HG03378 (cell line): ENCODE measurements at regions not wholly inside any gene's neighbourhood (a gene's known extent, or its start where the extent isn't known, plus 50 kb on each side); places are given as distances from the start of the nearest gene placed in this dataset.
A peak's percentile ranks its signal among the peaks of the same experiment; 100 is the strongest.
"Not testable (repeated sequence)": the region's sequence is repeated elsewhere in the genome, so short reads cannot be mapped to it uniquely, and the experiment has no call there.

Source experiments
- ATAC-seq: cut with Tn5 transposase; IDR thresholded peaks from one replicate; pipeline ENCODE4 v1.9.1; 2021; ENCODE audit warnings: mild to moderate bottlenecking, moderate library complexity; ENCODE audit not compliant: unreplicated experiment

GRCh38 chr1:143905214-143906179 is 66.3 kb downstream of the FAM72C start:
- not testable (repeated sequence) for ATAC-seq

- ATAC-seq = not testable (repeated sequence)
These were observed 67.2 kb downstream of the FAM72C start for GRCh38 chr1:143904622-143904979.

DNA sequence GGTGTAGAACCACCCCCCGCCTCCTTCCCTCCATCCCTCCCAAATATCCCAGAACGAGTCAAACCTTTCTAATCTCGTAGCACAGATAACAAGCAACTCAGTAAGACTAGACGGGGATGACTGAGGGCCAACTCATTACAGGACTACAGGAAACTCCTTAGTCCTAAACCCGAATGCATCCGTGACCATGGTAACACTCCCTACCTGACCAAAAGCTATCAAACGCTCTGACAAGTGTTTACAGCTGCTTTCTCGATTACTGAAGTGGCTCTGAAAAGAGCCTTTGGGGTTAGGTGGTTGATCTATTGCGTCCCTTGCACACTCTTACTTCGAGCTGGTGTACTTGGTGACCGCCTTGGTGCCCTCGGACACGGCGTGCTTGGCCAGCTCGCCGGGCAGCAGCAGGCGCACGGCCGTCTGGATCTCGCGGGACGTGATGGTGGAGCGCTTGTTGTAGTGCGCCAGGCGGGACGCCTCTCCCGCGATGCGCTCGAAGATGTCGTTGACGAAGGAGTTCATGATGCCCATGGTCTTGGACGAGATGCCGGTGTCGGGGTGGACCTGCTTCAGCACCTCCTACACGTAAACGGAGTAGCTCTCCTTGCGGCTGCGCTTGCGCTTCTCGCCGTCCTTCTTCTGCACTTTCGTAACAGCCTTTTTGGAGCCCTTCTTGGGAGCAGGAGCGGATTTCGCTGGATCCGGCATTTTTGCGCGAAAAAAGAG is 67.7 kb downstream of the FAM72C start:
- ATAC-seq = not testable (repeated sequence)

DNA sequence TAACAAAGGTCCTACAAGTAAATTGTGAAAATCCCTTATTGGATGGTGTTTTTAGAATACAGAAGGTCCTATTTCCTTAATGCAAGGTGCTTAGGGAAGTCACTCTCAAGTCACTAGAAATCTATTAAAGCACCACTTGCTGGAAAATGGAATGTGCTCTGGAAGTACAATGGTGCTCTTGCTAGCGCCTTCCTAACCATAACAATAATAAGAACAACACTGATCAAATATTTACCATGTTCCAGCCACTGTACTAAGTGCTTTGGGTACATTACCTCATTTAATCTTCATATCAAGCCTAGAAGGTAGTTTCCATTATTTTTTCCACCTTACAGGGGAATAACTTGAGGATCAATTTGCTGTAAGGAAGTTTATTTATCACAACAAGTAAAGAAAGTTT is 75.4 kb downstream of the FAM72C start:
- ATAC-seq = not testable (repeated sequence)

DNA sequence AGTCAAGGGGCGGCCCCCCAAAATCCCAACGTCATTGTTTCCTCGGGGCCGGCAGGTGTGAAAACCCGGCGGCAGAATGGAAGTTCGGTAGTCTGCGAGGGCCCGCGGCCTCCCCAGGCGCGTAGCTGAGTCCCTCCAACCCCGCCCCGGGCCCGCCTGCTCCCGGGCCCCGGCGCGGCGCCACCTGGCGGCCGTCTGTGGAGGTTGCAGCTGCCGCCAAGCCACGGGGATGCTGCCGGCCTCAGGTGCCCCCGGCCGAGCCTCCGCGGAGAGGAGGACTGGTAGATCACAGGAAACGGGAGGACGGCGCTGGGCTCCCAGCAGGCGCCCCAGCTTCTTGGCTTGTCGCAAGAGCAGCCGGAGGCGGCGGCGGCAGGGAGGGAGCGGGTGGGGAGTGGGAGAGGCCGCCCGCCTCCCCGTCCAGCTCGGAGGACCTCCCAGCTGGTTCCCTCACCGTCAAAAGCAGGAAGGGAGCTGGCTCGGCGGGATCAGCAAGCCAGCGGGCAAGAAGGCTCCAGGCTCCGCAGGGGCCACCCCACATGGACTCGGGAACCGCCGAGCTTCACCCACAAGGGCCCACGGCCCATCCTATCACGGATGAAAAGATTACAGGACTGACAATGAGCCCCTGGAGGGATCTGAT is 86.7 kb downstream of the FAM72C start:
- ATAC-seq = peak; percentile 50

- ATAC-seq = peak; percentile 69
These were observed 87.3 kb downstream of the FAM72C start for GRCh38 chr1:143884532-143884931.

- ATAC-seq = not testable (repeated sequence)
These were observed 91.8 kb downstream of the FAM72C start for GRCh38 chr1:143879757-143880536.

DNA sequence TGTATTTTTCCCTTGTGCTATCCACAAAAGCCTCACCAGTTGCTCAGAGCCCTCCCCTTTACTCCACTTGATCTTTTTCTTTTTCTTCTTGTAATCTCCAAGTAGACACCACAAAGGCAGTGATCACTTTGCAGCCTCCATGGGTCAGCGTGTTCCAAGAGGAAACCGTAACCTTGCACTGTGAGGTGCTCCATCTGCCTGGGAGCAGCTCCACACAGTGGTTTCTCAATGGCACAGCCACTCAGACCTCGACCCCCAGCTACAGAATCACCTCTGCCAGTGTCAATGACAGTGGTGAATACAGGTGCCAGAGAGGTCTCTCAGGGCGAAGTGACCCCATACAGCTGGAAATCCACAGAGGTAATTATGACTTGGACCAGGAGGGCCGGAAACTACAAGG is 95.8 kb downstream of the FAM72C start:
- not testable (repeated sequence) for ATAC-seq

- not testable (repeated sequence) for ATAC-seq
These were observed 97.2 kb downstream of the FAM72C start for GRCh38 chr1:143874625-143875024.

DNA sequence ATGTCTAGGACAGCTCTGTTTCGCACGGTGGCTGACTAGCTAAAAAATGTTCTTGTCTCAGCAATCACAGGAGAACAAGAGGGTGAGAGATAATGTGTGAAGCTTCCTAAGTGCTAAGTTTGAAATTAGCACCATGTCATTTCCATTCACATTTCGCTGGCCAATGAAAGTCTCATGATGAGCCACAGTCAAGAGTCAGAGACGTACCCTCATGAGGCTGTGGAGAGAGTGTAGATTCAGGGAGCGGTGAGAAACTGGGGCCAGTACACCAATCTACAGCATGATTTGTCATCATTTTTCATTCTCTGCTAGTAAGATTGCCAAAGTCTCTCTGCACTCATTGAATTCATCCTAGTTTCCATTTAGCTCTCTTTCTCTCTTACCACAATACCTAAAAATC is 98.1 kb downstream of the FAM72C start:
- ATAC-seq = not testable (repeated sequence)

GRCh38 chr1:143870388-143870787 is 101.4 kb downstream of the FAM72C start:
- not testable (repeated sequence) for ATAC-seq

DNA sequence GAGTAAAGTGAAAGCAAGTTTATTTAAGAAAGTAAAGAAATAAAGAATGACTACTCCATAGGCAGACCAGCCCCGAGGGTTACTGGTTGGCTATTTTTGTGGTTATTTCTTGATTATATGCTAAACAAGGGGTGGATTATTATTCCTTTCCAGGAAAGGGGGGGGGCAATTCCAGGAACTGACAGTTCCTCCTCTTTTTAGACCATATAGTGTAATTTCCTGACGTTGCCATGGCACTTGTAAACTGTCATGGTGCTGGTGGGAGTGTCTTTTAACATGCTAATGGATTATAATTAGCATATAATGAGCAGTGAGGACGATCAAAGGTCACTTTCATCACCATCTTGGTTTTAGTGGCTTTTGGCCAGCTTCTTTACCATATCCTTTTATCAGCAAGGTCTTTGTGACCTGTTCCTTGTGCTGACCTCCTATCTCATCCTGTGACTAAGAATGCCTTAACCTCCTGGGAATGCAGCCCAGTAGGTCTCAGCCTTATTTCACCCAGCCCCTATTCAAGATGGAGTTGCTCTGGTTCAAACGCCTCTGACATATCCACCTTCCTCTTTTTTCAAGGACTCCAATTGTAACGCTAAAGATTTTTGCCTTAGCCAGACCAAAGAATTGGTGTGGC is 104.1 kb downstream of the FAM72C start:
- not testable (repeated sequence) for ATAC-seq

DNA sequence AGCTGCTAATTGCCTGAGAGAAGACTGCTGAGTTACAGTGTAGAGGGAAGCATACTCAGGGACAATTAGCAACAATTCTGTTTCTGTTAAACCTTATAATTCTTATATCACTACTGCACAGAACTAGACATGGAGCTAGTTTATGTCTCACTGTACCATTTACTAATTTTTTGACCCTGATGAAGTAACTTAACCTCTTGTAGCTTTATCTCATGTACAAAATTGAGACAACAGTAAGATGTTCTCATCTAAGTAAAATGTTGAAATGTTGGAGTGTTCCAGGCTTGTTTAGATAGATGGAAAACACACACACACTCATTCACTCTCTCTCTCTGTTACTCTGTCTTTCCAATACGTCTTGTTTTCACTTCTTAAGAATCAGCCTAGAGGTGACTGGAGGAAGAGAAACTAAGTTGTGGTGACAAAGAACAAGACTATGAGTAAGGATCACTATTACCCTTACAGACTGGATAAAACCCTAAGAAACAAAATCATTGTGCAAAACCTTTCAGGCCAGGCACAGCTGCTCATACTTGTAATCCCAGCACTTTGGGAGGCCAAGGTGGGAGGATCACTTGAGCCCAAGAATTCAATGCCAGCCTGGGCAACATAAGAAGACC is 107.8 kb downstream of the FAM72C start:
- peak; percentile 74 for ATAC-seq

DNA sequence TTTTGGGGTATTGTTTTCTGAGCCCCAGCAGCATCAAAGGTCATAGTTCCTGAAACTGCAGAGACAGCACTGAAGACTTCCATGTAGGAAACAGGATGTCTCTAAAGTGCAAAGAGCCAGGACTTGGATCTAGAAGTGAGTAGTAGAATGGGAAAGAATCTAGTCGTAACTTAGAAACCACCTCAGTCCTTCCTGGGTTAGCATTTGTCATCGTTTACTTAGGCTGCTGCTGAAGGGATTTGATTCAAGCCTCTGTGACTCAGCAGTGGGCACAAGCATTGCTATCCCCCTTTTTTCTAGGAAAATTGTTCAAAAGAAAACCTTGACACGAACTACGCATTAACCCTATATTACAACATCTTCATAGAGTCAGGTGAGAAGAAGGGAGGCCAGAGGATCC is 109.1 kb downstream of the FAM72C start:
- ATAC-seq = not testable (repeated sequence)

DNA sequence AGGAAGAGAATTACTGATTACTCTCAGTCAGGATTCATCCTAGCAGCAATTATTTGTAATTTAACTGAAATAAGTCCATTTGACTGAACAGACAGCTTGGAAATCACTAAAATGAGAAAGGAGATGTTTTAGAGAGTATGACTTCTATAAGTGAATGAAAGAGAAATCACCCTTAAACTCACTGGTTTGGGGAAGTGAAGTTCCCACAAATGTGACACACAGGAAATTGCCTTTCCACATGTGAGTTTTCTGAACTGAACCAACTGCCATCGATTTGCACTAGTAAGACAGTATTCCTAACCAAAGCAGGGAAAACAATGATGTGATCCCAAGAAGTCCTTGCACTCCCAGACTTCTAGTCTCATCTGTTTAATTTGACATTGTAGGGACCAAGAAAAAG is 110.5 kb downstream of the FAM72C start:
- ATAC-seq = not testable (repeated sequence)

- ATAC-seq = not testable (repeated sequence)
These were observed 115.9 kb downstream of the FAM72C start for GRCh38 chr1:143855867-143856266.

- not testable (repeated sequence) for ATAC-seq
These were observed 117.7 kb downstream of the FAM72C start for GRCh38 chr1:143854069-143854468.

GRCh38 chr1:143850637-143851036 is 121.1 kb downstream of the FAM72C start:
- ATAC-seq = not testable (repeated sequence)

DNA sequence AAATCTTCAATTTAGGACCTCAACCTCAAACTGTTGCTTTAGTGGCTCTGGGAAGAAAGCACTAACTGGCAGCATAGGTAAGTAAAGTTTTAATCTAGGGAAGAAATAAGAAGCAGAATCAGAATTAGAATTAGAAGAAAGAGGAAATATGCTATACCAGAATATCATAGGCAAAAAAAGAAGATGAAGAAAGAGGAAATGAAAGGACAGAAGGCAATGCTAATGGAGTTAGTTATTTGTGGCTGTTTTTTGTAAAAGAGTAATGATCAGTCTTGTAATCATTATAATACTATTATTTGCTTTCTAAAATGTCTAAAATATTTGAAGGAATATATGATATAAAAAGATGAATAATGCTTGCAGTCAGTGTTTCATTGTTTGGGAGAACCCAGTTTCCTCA is 122.9 kb downstream of the FAM72C start:
- not testable (repeated sequence) for ATAC-seq

DNA sequence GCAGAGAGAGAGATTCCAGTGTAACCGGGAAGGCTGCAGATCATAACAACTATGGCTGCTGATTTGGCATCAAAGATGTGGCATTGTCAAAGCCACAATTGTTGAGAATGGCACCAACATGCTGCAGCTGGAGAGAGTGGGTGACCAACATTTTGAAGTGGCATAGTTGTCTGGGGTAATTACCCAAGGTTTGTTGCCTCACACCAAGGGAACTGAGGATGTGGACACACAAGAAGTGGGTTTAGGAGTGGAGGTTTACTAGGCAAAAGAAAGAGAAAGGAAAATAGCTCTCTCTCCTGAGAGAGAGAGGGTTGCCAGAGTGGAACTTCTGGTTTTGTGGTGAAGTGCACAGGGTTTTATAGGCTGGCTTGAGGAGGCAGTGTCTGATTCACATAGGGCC is 126.6 kb downstream of the FAM72C start:
- ATAC-seq = not testable (repeated sequence)
